HG03025 (cell line): ENCODE measurements at regions not wholly inside any gene's neighbourhood (a gene's known extent, or its start where the extent isn't known, plus 50 kb on each side); places are given as distances from the start of the nearest gene placed in this dataset.

Experiments
- ATAC-seq: cut with Tn5 transposase; IDR thresholded peaks from one replicate; pipeline ENCODE4 v1.9.1; 2021; ENCODE audit warnings: mild to moderate bottlenecking, moderate library complexity; ENCODE audit not compliant: unreplicated experiment, low FRiP score

- ATAC-seq, result no peak
Observed at GRCh38 chr1:87219141-87219540, 109.5 kb upstream of the LMO4 start.

GRCh38 chr1:87219626-87220025 is 109.1 kb upstream of the LMO4 start:
- ATAC-seq, result no peak

- no peak for ATAC-seq
Observed at GRCh38 chr1:87220993-87221392, 107.7 kb upstream of the LMO4 start.

- ATAC-seq, result no peak
Observed at GRCh38 chr1:87224201-87224600, 104.5 kb upstream of the LMO4 start.

GRCh38 chr1:87225171-87225570 is 103.5 kb upstream of the LMO4 start:
- no peak for ATAC-seq

GRCh38 chr1:87226341-87226760 is 102.3 kb upstream of the LMO4 start:
- ATAC-seq, result no peak

GRCh38 chr1:87227651-87228050 is 101.0 kb upstream of the LMO4 start:
- ATAC-seq, result no peak

- ATAC-seq, result no peak
Observed at GRCh38 chr1:87230501-87230900, 98.2 kb upstream of the LMO4 start.

- no peak for ATAC-seq
Observed at GRCh38 chr1:87231703-87232367, 96.8 kb upstream of the LMO4 start.

GRCh38 chr1:87236585-87236984 is 92.1 kb upstream of the LMO4 start:
- ATAC-seq, result no peak

- no peak for ATAC-seq
Observed at GRCh38 chr1:87239997-87240605, 88.6 kb upstream of the LMO4 start.

- ATAC-seq, result no peak
Observed at GRCh38 chr1:87240661-87241285, 87.9 kb upstream of the LMO4 start.

GRCh38 chr1:87242445-87243185 is 86.1 kb upstream of the LMO4 start:
- no peak for ATAC-seq

- ATAC-seq, result no peak
Observed at GRCh38 chr1:87243573-87243972, 85.1 kb upstream of the LMO4 start.

- ATAC-seq, result no peak
Observed at GRCh38 chr1:87246436-87246835, 82.2 kb upstream of the LMO4 start.

GRCh38 chr1:87249803-87250202 is 78.9 kb upstream of the LMO4 start:
- no peak for ATAC-seq

- ATAC-seq, result no peak
Observed at GRCh38 chr1:87250336-87250735, 78.3 kb upstream of the LMO4 start.

GRCh38 chr1:87252406-87252805 is 76.3 kb upstream of the LMO4 start:
- no peak for ATAC-seq

GRCh38 chr1:87262688-87263087 is 66.0 kb upstream of the LMO4 start:
- ATAC-seq, result no peak

GRCh38 chr1:87263281-87263680 is 65.4 kb upstream of the LMO4 start:
- no peak for ATAC-seq

- no peak for ATAC-seq
Observed at GRCh38 chr1:87263785-87264184, 64.9 kb upstream of the LMO4 start.
